SK-N-SH (cell line): ENCODE measurements at regions not wholly inside any gene's neighbourhood (a gene's known extent, or its start where the extent isn't known, plus 50 kb on each side); places are given as distances from the start of the nearest gene placed in this dataset.

Source experiments
- CTCF ChIA-PET: fragments of 300-600, 350-600 bp; formaldehyde crosslinking; extraction: SDS; loops from one replicate; lab custom pipeline; 2021; lab: Yijun Ruan, JAX
- POLR2A ChIA-PET: fragments of 350-600 bp; sonication (Branson Sonifier 250); formaldehyde crosslinking; extraction: SDS; loops from one replicate; lab custom pipeline; 2020; ENCODE audit warnings: antibody characterized with exemption, inconsistent platforms; lab: Yijun Ruan, JAX
- DNase-seq: peaks from one replicate; pipeline ENCODE4 v3.0.0; 2012
- H2AFZ ChIP-seq: fragments of 200-600 bp; sonication (generic); 2 replicates; pipeline ENCODE4 v1.8.1; 2016; ENCODE audit warnings: antibody characterized with exemption, mild to moderate bottlenecking, low read depth
- H3F3A ChIP-seq: fragments of 200-600 bp; sonication (generic); replicated peaks from 2 replicates; pipeline ENCODE3; 2016; ENCODE audit warnings: antibody characterized with exemption, mild to moderate bottlenecking; ENCODE audit not compliant: insufficient read depth
- H3K27ac ChIP-seq, 2 experiments: fragments of 200-500 bp in 1 of 2; fragments of 200-600 bp in 1 of 2; sonication (Bioruptor generic) in 1 of 2; sonication (generic), shearing (Covaris generic) in 1 of 2; 2 replicates each; pipeline versions ENCODE4 v1.5.1 to v1.6.1; 2014 to 2016; ENCODE audit warnings: low read depth in 2 of 2, inconsistent platforms in 1 of 2, low read length in 1 of 2, mild to moderate bottlenecking in 1 of 2, mixed read lengths in 1 of 2
- H3K27me3 ChIP-seq: fragments of 200-600 bp; sonication (generic), shearing (Covaris generic); 2 replicates; pipeline ENCODE4 v1.6.1; 2016; ENCODE audit warnings: mixed run types; ENCODE audit not compliant: insufficient read depth
- H3K36me3 ChIP-seq, 2 experiments: fragments of 200-500 bp in 1 of 2; fragments of 200-600 bp in 1 of 2; sonication (Bioruptor generic) in 1 of 2; sonication (generic) in 1 of 2; replicated peaks in 1 of 2; 2 replicates each; pipeline versions ENCODE3 to v1.5.1; 2014 to 2016; ENCODE audit warnings: low read length in 1 of 2, mild to moderate bottlenecking in 1 of 2; ENCODE audit not compliant: insufficient read depth in 2 of 2, control insufficient read depth in 1 of 2
- H3K4me1 ChIP-seq, 2 experiments: fragments of 200-500 bp in 1 of 2; fragments of 200-600 bp in 1 of 2; sonication (Bioruptor generic) in 1 of 2; sonication (generic), shearing (Covaris generic) in 1 of 2; 2 replicates each; pipeline versions ENCODE4 v1.5.1 to v1.6.1; 2014 to 2016; ENCODE audit warnings: low read depth in 1 of 2, low read length in 1 of 2, mixed run types in 1 of 2; ENCODE audit not compliant: insufficient read depth in 2 of 2, control insufficient read depth in 1 of 2
- H3K4me2 ChIP-seq: fragments of 200-600 bp; sonication (generic), shearing (Covaris generic); 2 replicates; pipeline ENCODE4 v1.6.1; 2017; ENCODE audit warnings: mixed run types
- H3K4me3 ChIP-seq, 2 experiments: fragments of 200-500 bp in 1 of 2; fragments of 200-600 bp in 1 of 2; sonication (Bioruptor generic) in 1 of 2; sonication (generic), shearing (Covaris generic) in 1 of 2; 2 replicates each; pipeline versions ENCODE4 v1.5.1 to v1.8.1; 2014 to 2016; ENCODE audit warnings: low read depth in 2 of 2, inconsistent platforms in 1 of 2, low read length in 1 of 2, mild to moderate bottlenecking in 1 of 2, mixed read lengths in 1 of 2, moderate library complexity in 1 of 2
- H3K79me2 ChIP-seq: fragments of 200-600 bp; sonication (generic); 2 replicates; pipeline ENCODE4 v1.8.1; 2017; ENCODE audit warnings: mild to moderate bottlenecking; ENCODE audit not compliant: insufficient read depth
- H3K9ac ChIP-seq: fragments of 200-600 bp; sonication (generic); 2 replicates; pipeline ENCODE4 v1.6.1; 2017; ENCODE audit warnings: mixed run types
- H3K9me2 ChIP-seq: fragments of 200-600 bp; sonication (generic); 2 replicates; pipeline ENCODE4 v1.6.1; 2017; ENCODE audit warnings: mixed run types
- H3K9me3 ChIP-seq: fragments of 200-600 bp; sonication (generic); 2 replicates; pipeline ENCODE4 v1.6.1; 2017; ENCODE audit warnings: mixed run types, mild to moderate bottlenecking, moderate library complexity
- H4K20me1 ChIP-seq: fragments of 200-600 bp; sonication (generic); 2 replicates; pipeline ENCODE4 v1.6.1; 2017; ENCODE audit warnings: mild to moderate bottlenecking, mixed run types; ENCODE audit not compliant: insufficient read depth
- CHD2 ChIP-seq: fragments of 150-350 bp; IDR thresholded peaks from 2 replicates; pipeline ENCODE4 v1.6.1; 2018; ENCODE audit warnings: low read length; ENCODE audit not compliant: partially characterized antibody
- ELF1 ChIP-seq: IDR thresholded peaks from 2 replicates; pipeline ENCODE4 v1.4.0; 2012
- EP300 ChIP-seq, 2 experiments: IDR thresholded peaks; 2 replicates each; pipeline versions ENCODE4 v1.4.0 to v1.6.1; 2012; ENCODE audit warnings: borderline replicate concordance in 1 of 2, low read depth in 1 of 2, low read length in 1 of 2
- FOSL2 ChIP-seq: IDR thresholded peaks from 2 replicates; pipeline ENCODE4 v1.4.0; 2012; ENCODE audit warnings: low read depth, mild to moderate bottlenecking, moderate library complexity, borderline replicate concordance
- FOXJ3 ChIP-seq: sonication (generic); formaldehyde crosslinking; IDR thresholded peaks from 2 replicates; pipeline ENCODE4 v1.5.1; 2020; ENCODE audit warnings: mild to moderate bottlenecking, missing genetic modification reagents
- JUND ChIP-seq: IDR thresholded peaks from 2 replicates; pipeline ENCODE4 v1.4.0; 2012
- MXI1 ChIP-seq: IDR thresholded peaks from 2 replicates; pipeline ENCODE4 v1.6.1; 2012; ENCODE audit warnings: mild to moderate bottlenecking, low read depth, low read length, improper control_type of control experiment
- NFIC ChIP-seq: IDR thresholded peaks from 2 replicates; pipeline ENCODE4 v1.4.0; 2012; ENCODE audit warnings: borderline replicate concordance
- REST ChIP-seq: IDR thresholded peaks from 2 replicates; pipeline ENCODE4 v1.6.1; 2012; ENCODE audit warnings: mild to moderate bottlenecking, low read depth, low read length, moderate library complexity
- TCF12 ChIP-seq: IDR thresholded peaks from 2 replicates; pipeline ENCODE4 v1.4.0; 2012
- TEAD4 ChIP-seq: IDR thresholded peaks from 2 replicates; pipeline ENCODE4 v1.4.0; 2012; ENCODE audit warnings: mild to moderate bottlenecking, borderline replicate concordance; ENCODE audit not compliant: insufficient read depth
- WGBS: methylation state at CpG from one replicate; pipeline ENCODE4 v1.1.6; 2017; ENCODE audit warnings: low lambda C conversion rate; 5-methylcytosine and 5-hydroxymethylcytosine counted together

- ChIA-PET POLR2A (no interaction called here), CTCF (interaction anchor here (0.6 to 2.9 kb wide), 5 partner anchors 21 to 1344 kb away, joined by 3 to 13 read pairs (median 5); partner anchors contain the start of genes KLLN and PTEN)
- H3K4me2 ChIP-seq, result 0 out of 2 replicates have a peak overlapping the region, but pooled peaks have one; percentile 23
Measured at GRCh38 chr10:88115407-88115806, 252.0 kb downstream of the PTEN start.

GRCh38 chr10:88115968-88116367, 252.5 kb downstream of the PTEN start:
- no peaks in the 10 kb centered on the region for H3K36me3 ChIP-seq
- 0 out of 4 replicates have a peak overlapping the region, but pooled peaks of 1 of the 2 experiments have one; percentile 13 for H3K27ac ChIP-seq
- H3F3A ChIP-seq, result peaks cover 4% of the 10 kb centered on the region
- H3K9me3 ChIP-seq, result no peaks in the 10 kb centered on the region
- TF ChIP-seq NFIC (0 out of 2 replicates have a peak, but pooled peaks have one; percentile 25), ELF1 (no peak), FOSL2 (peak; percentile 61; the same call in 1 of the 2 replicates), CHD2 (no peak), JUND (peak; percentile 24; the same call in 1 of the 2 replicates), EP300 (IDR thresholded peaks at IDR 0.05; ENCODE audit: borderline replicate concordance in 1 of 2, low read depth in 1 of 2, low read length in 1 of 2) (0 out of 4 replicates have a peak, but pooled peaks of 1 of the 2 experiments have one; percentile 12), TCF12 (peak; percentile 46), TEAD4 (0 out of 2 replicates have a peak, but pooled peaks have one; percentile 38)
- H2AFZ ChIP-seq, result no peak overlapping the region
- no peaks in the 10 kb centered on the region for H4K20me1 ChIP-seq
- POLR2A ChIA-PET, result no interaction called here
- CTCF ChIA-PET, result interaction anchor here (0.6 to 2.4 kb wide), 3 partner anchors 10 to 40 kb away, joined by 3 to 5 read pairs (median 3); no protein-coding TSS in a partner anchor
- WGBS, result 71% methylated on average over 1 of the region's 1 CpG
- no peak overlapping the region for H3K4me3 ChIP-seq
- peak overlapping the region; percentile 23; the same call in 1 of the 2 replicates for H3K4me2 ChIP-seq
- no peak for DNase-seq
- no peaks in the 10 kb centered on the region for H3K79me2 ChIP-seq
- H3K9me2 ChIP-seq, result no peaks in the 10 kb centered on the region
- H3K27me3 ChIP-seq, result no peaks in the 10 kb centered on the region
- no peak overlapping the region for H3K9ac ChIP-seq
- peaks cover 9 to 10% of the 10 kb centered on the region in 2 experiments; a peak in 2 of 4 replicates for H3K4me1 ChIP-seq

More at GRCh38 chr10:88115407-88115806, 252.0 kb downstream of the PTEN start:
- Histone ChIP-seq H3K9me3 (no peaks in the 10 kb centered on the region), H3K79me2 (no peaks in the 10 kb centered on the region), H3K4me1 (peaks cover 7 to 14% of the 10 kb centered on the region in 2 experiments; a peak in 3 of 4 replicates), H3F3A (peaks cover 4% of the 10 kb centered on the region)
- 87% methylated on average over 3 of the region's 3 CpGs for WGBS
- TF ChIP-seq FOXJ3 (CRISPR knock-in tag) (no peak), MXI1 (no peak), REST (peak; percentile 84), TCF12 (no peak)
- TF ChIP-seq, all 33 proteins: peak for 1
- no peak for DNase-seq
- H3K27ac ChIP-seq, result 0 out of 4 replicates have a peak overlapping the region, but pooled peaks of 1 of the 2 experiments have one; percentile 11
- H3K9me2 ChIP-seq, result no peaks in the 10 kb centered on the region
- no peak overlapping the region for H2AFZ ChIP-seq
- no peaks in the 10 kb centered on the region for H3K27me3 ChIP-seq
- no peaks in the 10 kb centered on the region for H4K20me1 ChIP-seq
- H3K36me3 ChIP-seq, result no peaks in the 10 kb centered on the region
- H3K9ac ChIP-seq, result no peak overlapping the region
- no peak overlapping the region for H3K4me3 ChIP-seq
